LNCAP (cell line): ENCODE measurements at regions not wholly inside any gene's neighbourhood (a gene's known extent, or its start where the extent isn't known, plus 50 kb on each side); places are given as distances from the start of the nearest gene placed in this dataset.

ENCODE experiments used
- CTCF ChIP-seq: fragments of 450-650 bp; IDR thresholded peaks from 2 replicates; pipeline ENCODE4 v1.5.1; 2017; ENCODE audit warnings: mild to moderate bottlenecking

- no peak for TF ChIP-seq CTCF
These were observed 364.0 kb upstream of the KCND2 start for GRCh38 chr7:119908948-119909347.

DNA sequence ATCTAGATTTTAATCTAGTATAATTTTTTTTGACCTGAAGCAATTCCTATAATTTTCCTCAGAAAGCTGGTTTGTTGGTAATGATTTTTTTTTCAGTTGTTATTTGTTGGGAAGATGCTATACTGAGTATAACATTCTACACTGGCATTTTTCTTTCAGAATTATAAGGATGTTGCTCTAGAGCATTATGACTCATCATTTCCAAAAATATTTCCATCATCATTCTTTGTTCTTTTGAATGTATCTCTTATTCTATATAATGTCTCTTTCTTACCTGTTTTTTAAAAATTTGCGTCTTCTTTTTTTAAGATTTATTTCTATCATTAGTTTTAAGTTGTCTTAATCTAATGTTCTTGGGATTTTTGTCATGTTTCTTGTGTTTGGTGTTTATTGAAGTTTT is 356.5 kb upstream of the KCND2 start:
- TF ChIP-seq CTCF = no peak

DNA sequence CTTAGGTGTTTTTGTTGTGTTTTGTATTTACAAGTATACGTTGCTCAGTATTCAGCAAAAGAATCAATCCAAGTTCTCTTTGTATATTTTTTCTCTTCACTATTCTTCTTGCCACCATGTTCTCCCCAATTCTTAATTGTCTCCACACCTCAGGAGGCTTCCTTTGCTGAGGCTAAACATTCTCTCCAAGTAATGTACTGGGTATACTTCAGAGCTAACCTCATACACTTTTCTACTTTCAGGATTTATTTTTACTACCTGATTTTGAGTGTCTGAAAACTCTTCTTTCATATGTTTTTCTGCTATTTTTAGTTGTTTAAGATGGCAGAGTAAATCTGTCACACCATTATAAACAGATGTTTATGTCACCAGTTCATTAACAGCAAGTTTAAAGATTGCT is 354.8 kb upstream of the KCND2 start:
- no peak for TF ChIP-seq CTCF

- TF ChIP-seq CTCF = no peak
These were observed 353.0 kb upstream of the KCND2 start for GRCh38 chr7:119919986-119920385.

GRCh38 chr7:119925581-119926289 is 347.2 kb upstream of the KCND2 start:
- no peak for TF ChIP-seq CTCF

DNA sequence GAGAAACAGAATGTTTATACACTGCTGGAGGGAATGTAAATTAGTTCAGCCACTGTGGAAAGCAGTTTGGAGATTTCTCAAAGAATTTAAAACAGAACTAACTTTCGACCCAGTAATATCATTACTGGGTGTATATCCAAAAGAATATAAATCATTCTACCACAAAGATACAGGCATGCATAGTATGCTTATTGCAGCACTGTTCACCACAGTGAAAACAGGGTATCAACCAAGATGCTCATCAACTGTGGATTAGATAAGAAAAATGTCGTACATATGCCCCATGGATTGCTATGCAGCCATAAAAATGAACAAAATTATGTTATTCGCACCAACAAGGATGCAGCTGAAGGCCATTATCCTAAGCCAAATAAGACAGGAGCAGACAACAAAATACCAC is 343.1 kb upstream of the KCND2 start:
- no peak for TF ChIP-seq CTCF

- no peak for TF ChIP-seq CTCF
These were observed 341.6 kb upstream of the KCND2 start for GRCh38 chr7:119931230-119931824.
